GM23248 (cell line): ENCODE measurements at regions not wholly inside any gene's neighbourhood (a gene's known extent, or its start where the extent isn't known, plus 50 kb on each side); places are given as distances from the start of the nearest gene placed in this dataset.

Experiments used
- DNase-seq: peaks from one replicate; pipeline ENCODE4 v3.0.0-alpha.2; 2015
- H2AFZ ChIP-seq: fragments of 200-600 bp; sonication (generic); 2 replicates; pipeline ENCODE4 v1.6.1; 2016; ENCODE audit warnings: antibody characterized with exemption
- H3F3A ChIP-seq: fragments of 200-600 bp; sonication (generic); 2 replicates; pipeline ENCODE4 v1.6.1; 2016; ENCODE audit warnings: mild to moderate bottlenecking, antibody characterized with exemption, mixed run types; ENCODE audit not compliant: insufficient read depth
- H3K27ac ChIP-seq: fragments of 200-600 bp; sonication (generic); 2 replicates; pipeline ENCODE4 v1.5.1; 2016; ENCODE audit warnings: mild to moderate bottlenecking
- H3K27me3 ChIP-seq: fragments of 200-600 bp; sonication (generic); replicated peaks from 2 replicates; pipeline ENCODE4 v1.6.1; 2016; ENCODE audit warnings: mild to moderate bottlenecking; ENCODE audit not compliant: insufficient read depth
- H3K36me3 ChIP-seq: fragments of 200-600 bp; sonication (generic); 2 replicates; pipeline ENCODE4 v1.6.1; 2016; ENCODE audit warnings: low read depth, mild to moderate bottlenecking
- H3K4me1 ChIP-seq: fragments of 200-600 bp; sonication (generic); 2 replicates; pipeline ENCODE4 v1.6.1; 2016; ENCODE audit warnings: mild to moderate bottlenecking; ENCODE audit not compliant: insufficient read depth
- H3K4me2 ChIP-seq: fragments of 200-600 bp; sonication (generic); one replicate; pipeline ENCODE4 v1.6.1; 2016; ENCODE audit warnings: mild to moderate bottlenecking; ENCODE audit not compliant: unreplicated experiment
- H3K4me3 ChIP-seq: fragments of 200-600 bp; sonication (generic); 2 replicates; pipeline ENCODE4 v1.5.1; 2016; ENCODE audit warnings: mild to moderate bottlenecking
- H3K79me2 ChIP-seq: fragments of 200-600 bp; sonication (generic); 2 replicates; pipeline ENCODE4 v1.6.1; 2016; ENCODE audit warnings: mild to moderate bottlenecking; ENCODE audit not compliant: insufficient read depth
- H3K9ac ChIP-seq: fragments of 200-600 bp; sonication (generic); 2 replicates; pipeline ENCODE4 v1.6.1; 2016; ENCODE audit warnings: mild to moderate bottlenecking
- H3K9me2 ChIP-seq: fragments of 200-600 bp; sonication (generic); 2 replicates; pipeline ENCODE4 v1.6.1; 2016; ENCODE audit warnings: mixed run types, mild to moderate bottlenecking, moderate library complexity; ENCODE audit not compliant: insufficient read depth
- H3K9me3 ChIP-seq: fragments of 200-600 bp; sonication (generic); one replicate; pipeline ENCODE4 v1.6.1; 2017; ENCODE audit warnings: low read depth
- H4K20me1 ChIP-seq: fragments of 200-600 bp; sonication (generic); 2 replicates; pipeline ENCODE4 v1.6.0; 2016; ENCODE audit not compliant: insufficient read depth
- EZH2 ChIP-seq: fragments of 200-600 bp; sonication (generic); IDR thresholded peaks from 2 replicates; pipeline ENCODE4 v1.6.1; 2018; ENCODE audit warnings: antibody characterized with exemption, mild to moderate bottlenecking; ENCODE audit not compliant: insufficient read depth, poor library complexity, severe bottlenecking
- EZH2phosphoT487 ChIP-seq: fragments of 200-600 bp; sonication (generic); IDR thresholded peaks from 2 replicates; pipeline ENCODE4 v1.6.1; 2018; ENCODE audit warnings: antibody characterized with exemption, moderate library complexity, mild to moderate bottlenecking, low read depth; ENCODE audit not compliant: insufficient read depth
- WGBS, 2 experiments: methylation state at CpG; one replicate each; pipeline ENCODE4 v1.1.6; 2015 to 2017; ENCODE audit warnings: low lambda C conversion rate in 2 of 2, low coverage in 1 of 2; ENCODE audit errors: missing lambda C conversion rate in 2 of 2; 5-methylcytosine and 5-hydroxymethylcytosine counted together
- in situ Hi-C: fragments of 300-500 bp; cut with MboI; formaldehyde crosslinking; loops from 2 replicates; pipeline ENCODE4 v1.15.0; 2020

DNA sequence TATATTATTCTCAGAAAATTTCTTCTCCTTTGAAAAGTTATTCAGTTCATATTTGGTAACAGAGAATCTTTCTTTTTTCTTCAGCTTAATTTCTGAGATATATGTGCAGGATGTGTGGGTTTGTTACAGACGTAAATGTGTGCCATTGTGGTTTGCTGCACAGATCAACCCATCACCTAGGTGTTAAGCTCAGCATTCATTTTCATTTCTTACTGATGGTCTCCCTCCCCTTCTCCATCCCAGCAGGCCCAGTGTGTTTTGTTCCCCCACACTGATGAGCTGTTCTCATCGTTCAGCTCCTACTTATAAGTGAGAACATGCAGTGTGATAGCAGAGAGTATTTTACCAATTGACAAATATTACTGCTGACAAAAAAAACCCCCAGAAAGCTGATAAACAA, 330.0 kb upstream of the CHD1 start:
- Histone ChIP-seq H3K4me3 (no peak overlapping the region), H2AFZ (no peak overlapping the region), H3K36me3 (no peaks in the 10 kb centered on the region), H3K4me2 (no peak overlapping the region), H3K27me3 (no peaks in the 10 kb centered on the region), H3K9me2 (no peaks in the 10 kb centered on the region), H3K9ac (no peak overlapping the region), H3K4me1 (no peaks in the 10 kb centered on the region), H3K79me2 (no peaks in the 10 kb centered on the region), H4K20me1 (no peaks in the 10 kb centered on the region), H3F3A (no peaks in the 10 kb centered on the region), H3K9me3 (no peaks in the 10 kb centered on the region), H3K27ac (no peak overlapping the region)
- no peak for TF ChIP-seq EZH2phosphoT487
- no peak for TF ChIP-seq EZH2
- 10 to 28% methylated on average over 2 of the region's 2 CpGs for WGBS, 2 experiments
- in situ Hi-C loops = no loop called here
- no peak for DNase-seq

DNA sequence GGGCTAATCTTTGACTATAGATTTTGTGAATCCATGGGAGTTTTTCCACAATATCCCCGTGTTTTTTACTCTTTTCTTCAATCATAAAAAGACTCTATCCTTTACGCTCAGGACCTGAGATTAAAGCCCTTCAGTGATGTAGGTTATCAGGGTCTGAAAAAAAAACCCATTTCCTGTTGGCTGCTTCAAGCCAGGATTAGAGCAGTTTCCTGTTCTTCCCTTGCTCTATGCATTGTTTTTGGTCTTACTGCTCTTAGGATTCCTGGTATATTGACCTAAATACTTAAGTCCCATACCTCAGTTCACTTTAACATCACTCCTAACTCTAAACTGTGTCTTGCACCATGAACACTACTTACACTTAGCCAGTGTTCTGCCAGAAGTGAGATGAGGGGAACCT, 319.3 kb upstream of the CHD1 start:
- DNase-seq = no peak
- Histone ChIP-seq H3K79me2 (no peaks in the 10 kb centered on the region), H2AFZ (no peak overlapping the region), H3K4me2 (no peak overlapping the region), H3K9me3 (no peaks in the 10 kb centered on the region), H3K36me3 (no peaks in the 10 kb centered on the region), H4K20me1 (no peaks in the 10 kb centered on the region), H3K27me3 (no peaks in the 10 kb centered on the region), H3K4me3 (no peak overlapping the region), H3F3A (no peaks in the 10 kb centered on the region), H3K9me2 (no peaks in the 10 kb centered on the region), H3K9ac (no peak overlapping the region), H3K27ac (no peak overlapping the region), H3K4me1 (no peaks in the 10 kb centered on the region)
- no peak for TF ChIP-seq EZH2
- no peak for TF ChIP-seq EZH2phosphoT487
- WGBS, 2 experiments = 20 to 24% methylated on average over 2 of the region's 2 CpGs
- in situ Hi-C loops = loop anchor here (10.0 kb wide), 1 partner anchor 63 kb away; no protein-coding TSS in a partner anchor

DNA sequence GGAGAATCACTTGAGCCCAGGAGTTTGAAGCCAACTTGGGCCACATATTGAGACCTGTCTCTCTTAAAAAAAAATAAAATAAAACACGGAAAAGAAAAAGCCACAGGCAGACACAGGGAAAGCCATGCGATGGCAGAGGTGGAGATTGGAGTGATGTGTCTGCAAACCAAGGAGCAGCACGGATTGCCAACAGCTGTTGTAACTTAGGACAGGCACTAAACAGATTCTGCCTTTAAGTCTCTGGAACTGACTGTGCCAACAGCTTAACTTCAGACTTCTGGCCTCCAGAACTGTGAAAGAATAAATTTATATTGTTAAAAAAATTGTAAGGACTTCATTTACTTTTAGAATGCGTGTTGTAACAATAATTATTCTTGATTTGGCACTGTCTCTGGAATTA, 318.5 kb upstream of the CHD1 start:
- Histone ChIP-seq H2AFZ (no peak overlapping the region), H3F3A (no peaks in the 10 kb centered on the region), H3K36me3 (no peaks in the 10 kb centered on the region), H3K4me2 (no peak overlapping the region), H3K9ac (no peak overlapping the region), H3K9me3 (no peaks in the 10 kb centered on the region), H3K4me1 (no peaks in the 10 kb centered on the region), H3K9me2 (no peaks in the 10 kb centered on the region), H3K79me2 (no peaks in the 10 kb centered on the region), H4K20me1 (no peaks in the 10 kb centered on the region), H3K27ac (no peak overlapping the region), H3K27me3 (no peaks in the 10 kb centered on the region), H3K4me3 (no peak overlapping the region)
- no peak for TF ChIP-seq EZH2
- TF ChIP-seq EZH2phosphoT487 = no peak
- WGBS, 2 experiments = 1 to 13% methylated on average over 4 of the region's 4 CpGs
- no peak for DNase-seq
- in situ Hi-C loops = loop anchor here (10.0 kb wide), 1 partner anchor 63 kb away; no protein-coding TSS in a partner anchor

DNA sequence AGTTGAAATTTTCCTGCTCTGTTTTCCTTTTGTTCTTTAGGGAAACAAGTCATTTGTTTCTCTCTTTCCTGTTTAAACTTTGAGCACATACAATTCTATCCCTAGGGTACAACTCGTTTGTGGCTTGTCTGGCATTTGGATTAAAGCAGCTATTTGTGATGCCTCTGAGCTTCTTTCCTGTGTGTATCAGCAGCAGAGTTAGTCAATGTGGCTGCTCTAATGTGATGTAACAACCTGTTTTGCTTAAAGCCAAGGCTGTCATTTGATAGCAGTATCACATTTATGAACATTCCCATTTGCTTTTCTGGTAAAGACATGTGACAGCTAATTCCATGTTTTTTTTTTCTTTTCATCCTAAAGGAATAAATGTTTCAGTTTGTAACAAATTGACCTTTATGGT, 314.3 kb upstream of the CHD1 start:
- in situ Hi-C loops = loop anchor here (10.0 kb wide), 1 partner anchor 58 kb away; no protein-coding TSS in a partner anchor
- 0% methylated on average over 1 of the region's 1 CpG for WGBS, 2 experiments

More for the DNA sequence above, 314.3 kb upstream of the CHD1 start:
- no peaks in the 10 kb centered on the region for H3K9me2 ChIP-seq
- no peaks in the 10 kb centered on the region for H3K27me3 ChIP-seq
- no peak for TF ChIP-seq EZH2phosphoT487
- TF ChIP-seq EZH2 = no peak
- H3K4me2 ChIP-seq = no peak overlapping the region
- H3F3A ChIP-seq = no peaks in the 10 kb centered on the region
- H3K36me3 ChIP-seq = no peaks in the 10 kb centered on the region
- H3K27ac ChIP-seq = no peak overlapping the region
- H3K79me2 ChIP-seq = no peaks in the 10 kb centered on the region
- no peak overlapping the region for H2AFZ ChIP-seq
- H3K4me3 ChIP-seq = no peak overlapping the region
- no peaks in the 10 kb centered on the region for H3K9me3 ChIP-seq
- no peaks in the 10 kb centered on the region for H4K20me1 ChIP-seq
- DNase-seq = no peak
- no peak overlapping the region for H3K9ac ChIP-seq
- H3K4me1 ChIP-seq = no peaks in the 10 kb centered on the region
